Fibroblast of villous mesenchyme (primary cell): ENCODE measurements at regions not wholly inside any gene's neighbourhood (a gene's known extent, or its start where the extent isn't known, plus 50 kb on each side); places are given as distances from the start of the nearest gene placed in this dataset.

ENCODE experiments used
- DNase-seq: peaks from one replicate; pipeline ENCODE4 v3.0.0-alpha.2; 2010; ENCODE audit warnings: low read depth
- H3K4me3 ChIP-seq: 2 replicates; pipeline ENCODE4 v1.5.1; 2011; ENCODE audit warnings: low read depth, mild to moderate bottlenecking, low read length
- CTCF ChIP-seq: IDR thresholded peaks from 2 replicates; pipeline ENCODE4 v1.5.1; 2012; ENCODE audit warnings: low read depth, mild to moderate bottlenecking, low read length; ENCODE audit not compliant: insufficient read depth

- H3K4me3 ChIP-seq = no peak overlapping the region
- no peak for TF ChIP-seq CTCF
- no peak for DNase-seq
Measured at GRCh38 chr2:118340103-118340502, 251.8 kb downstream of the INSIG2 start.

GRCh38 chr2:118339386-118339785, 251.1 kb downstream of the INSIG2 start:
- DNase-seq = no peak
- H3K4me3 ChIP-seq = no peak overlapping the region
- no peak for TF ChIP-seq CTCF

- no peak for DNase-seq
- TF ChIP-seq CTCF = no peak
- H3K4me3 ChIP-seq = no peak overlapping the region
Measured at GRCh38 chr2:118333664-118334063, 245.4 kb downstream of the INSIG2 start.

GRCh38 chr2:118325321-118325955, 237.2 kb downstream of the INSIG2 start:
- H3K4me3 ChIP-seq = no peak overlapping the region
- no peak for TF ChIP-seq CTCF
- DNase-seq = no peak

- TF ChIP-seq CTCF = no peak
- H3K4me3 ChIP-seq = no peak overlapping the region
- DNase-seq = no peak
Measured at GRCh38 chr2:118322406-118322805, 234.1 kb downstream of the INSIG2 start.

- no peak for TF ChIP-seq CTCF
- H3K4me3 ChIP-seq = no peak overlapping the region
- no peak for DNase-seq
Measured at GRCh38 chr2:118321432-118322105, 233.3 kb downstream of the INSIG2 start.
